ENCODE measurements at regions not wholly inside any gene's neighbourhood (a gene's known extent, or its start where the extent isn't known, plus 50 kb on each side); places are given as distances from the start of the nearest gene placed in this dataset.

DNA sequence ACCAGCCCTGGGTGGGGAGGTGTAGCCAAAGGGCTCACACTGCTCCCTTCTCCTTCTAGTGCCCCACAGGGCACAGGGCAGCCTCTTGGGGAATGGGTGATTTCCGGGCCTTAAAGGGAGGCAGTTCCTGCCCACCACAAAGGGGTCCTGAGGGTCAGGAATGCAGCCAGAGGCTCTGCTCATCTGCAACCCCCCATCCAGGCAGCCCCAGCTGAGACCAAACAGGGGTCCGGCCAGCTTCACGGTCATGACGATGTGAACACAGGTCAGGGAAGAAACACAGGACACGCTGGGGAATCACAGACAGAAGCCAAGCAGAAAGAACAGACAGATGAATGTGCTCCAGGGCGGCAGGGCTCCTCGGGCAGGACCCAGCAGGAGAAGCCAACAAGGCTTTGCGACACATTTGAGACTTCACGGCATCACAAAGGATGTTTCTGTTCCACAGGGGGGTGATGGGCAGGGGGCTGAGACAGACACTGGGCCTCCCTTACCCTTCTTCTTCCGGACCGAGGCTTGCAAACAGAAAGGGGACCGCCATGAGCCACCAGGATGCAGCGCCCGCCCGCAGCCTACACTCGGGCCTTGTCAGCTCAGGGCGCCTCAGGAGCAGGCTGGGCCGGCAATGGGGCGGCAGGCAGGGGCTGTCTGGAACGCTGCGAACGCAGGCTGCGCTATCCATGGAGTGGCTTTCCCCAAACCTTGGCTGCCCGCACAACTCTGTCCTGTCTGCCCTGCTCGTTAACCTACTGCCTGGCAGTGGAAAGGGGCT, 101.9 kb downstream of the CTTN start:
- TF ChIP-seq, protein P1, sequence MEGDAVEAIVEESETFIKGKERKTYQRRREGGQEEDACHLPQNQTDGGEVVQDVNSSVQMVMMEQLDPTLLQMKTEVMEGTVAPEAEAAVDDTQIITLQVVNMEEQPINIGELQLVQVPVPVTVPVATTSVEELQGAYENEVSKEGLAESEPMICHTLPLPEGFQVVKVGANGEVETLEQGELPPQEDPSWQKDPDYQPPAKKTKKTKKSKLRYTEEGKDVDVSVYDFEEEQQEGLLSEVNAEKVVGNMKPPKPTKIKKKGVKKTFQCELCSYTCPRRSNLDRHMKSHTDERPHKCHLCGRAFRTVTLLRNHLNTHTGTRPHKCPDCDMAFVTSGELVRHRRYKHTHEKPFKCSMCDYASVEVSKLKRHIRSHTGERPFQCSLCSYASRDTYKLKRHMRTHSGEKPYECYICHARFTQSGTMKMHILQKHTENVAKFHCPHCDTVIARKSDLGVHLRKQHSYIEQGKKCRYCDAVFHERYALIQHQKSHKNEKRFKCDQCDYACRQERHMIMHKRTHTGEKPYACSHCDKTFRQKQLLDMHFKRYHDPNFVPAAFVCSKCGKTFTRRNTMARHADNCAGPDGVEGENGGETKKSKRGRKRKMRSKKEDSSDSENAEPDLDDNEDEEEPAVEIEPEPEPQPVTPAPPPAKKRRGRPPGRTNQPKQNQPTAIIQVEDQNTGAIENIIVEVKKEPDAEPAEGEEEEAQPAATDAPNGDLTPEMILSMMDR (IDR thresholded peaks at IDR 0.05), result no peak
- no peak for TF ChIP-seq POLR2A (IDR thresholded peaks at IDR 0.05)
